ENCODE measurements at regions not wholly inside any gene's neighbourhood (a gene's known extent, or its start where the extent isn't known, plus 50 kb on each side); places are given as distances from the start of the nearest gene placed in this dataset.

DNA sequence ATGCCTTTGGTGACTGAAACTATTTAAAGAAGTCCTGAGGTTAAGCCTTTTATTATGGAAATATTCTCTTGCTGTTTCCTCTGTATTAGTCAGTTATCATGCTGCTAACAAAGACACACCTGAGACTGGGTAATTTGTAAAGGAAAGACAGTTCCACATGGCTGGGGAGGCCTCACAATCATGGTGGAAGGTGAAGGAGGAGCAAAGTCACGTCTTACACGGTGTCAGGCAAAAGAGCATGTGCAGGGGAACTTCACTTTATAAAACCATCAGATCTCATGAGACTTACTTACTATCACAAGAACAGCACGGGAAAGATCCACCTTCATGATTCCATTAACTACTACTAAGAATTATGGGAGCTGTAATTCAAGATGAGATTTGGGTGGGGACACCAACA lies 121.2 kb upstream of the GPR26 start:
- no peaks in the 10 kb centered on the region for H3K9me3 ChIP-seq (ENCODE audit: severe bottlenecking)
- TF ChIP-seq, protein P1, sequence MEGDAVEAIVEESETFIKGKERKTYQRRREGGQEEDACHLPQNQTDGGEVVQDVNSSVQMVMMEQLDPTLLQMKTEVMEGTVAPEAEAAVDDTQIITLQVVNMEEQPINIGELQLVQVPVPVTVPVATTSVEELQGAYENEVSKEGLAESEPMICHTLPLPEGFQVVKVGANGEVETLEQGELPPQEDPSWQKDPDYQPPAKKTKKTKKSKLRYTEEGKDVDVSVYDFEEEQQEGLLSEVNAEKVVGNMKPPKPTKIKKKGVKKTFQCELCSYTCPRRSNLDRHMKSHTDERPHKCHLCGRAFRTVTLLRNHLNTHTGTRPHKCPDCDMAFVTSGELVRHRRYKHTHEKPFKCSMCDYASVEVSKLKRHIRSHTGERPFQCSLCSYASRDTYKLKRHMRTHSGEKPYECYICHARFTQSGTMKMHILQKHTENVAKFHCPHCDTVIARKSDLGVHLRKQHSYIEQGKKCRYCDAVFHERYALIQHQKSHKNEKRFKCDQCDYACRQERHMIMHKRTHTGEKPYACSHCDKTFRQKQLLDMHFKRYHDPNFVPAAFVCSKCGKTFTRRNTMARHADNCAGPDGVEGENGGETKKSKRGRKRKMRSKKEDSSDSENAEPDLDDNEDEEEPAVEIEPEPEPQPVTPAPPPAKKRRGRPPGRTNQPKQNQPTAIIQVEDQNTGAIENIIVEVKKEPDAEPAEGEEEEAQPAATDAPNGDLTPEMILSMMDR (IDR thresholded peaks at IDR 0.05; ENCODE audit: poor library complexity, severe bottlenecking), result no peak
- no peaks in the 10 kb centered on the region for H3K4me1 ChIP-seq (ENCODE audit: insufficient read depth, poor library complexity, severe bottlenecking)
- peaks cover 23% of the 10 kb centered on the region for H3K27me3 ChIP-seq (ENCODE audit: insufficient read depth, poor library complexity, severe bottlenecking)
- H3K36me3 ChIP-seq (ENCODE audit: low read depth), result no peaks in the 10 kb centered on the region
- no peak overlapping the region for H3K27ac ChIP-seq (ENCODE audit: poor library complexity, severe bottlenecking)
- no peak overlapping the region for H3K4me3 ChIP-seq (ENCODE audit: severe bottlenecking)
- ATAC-seq (ENCODE audit: low read depth) (no peak), DNase-seq (ENCODE audit: low spot score) (no peak)

DNA sequence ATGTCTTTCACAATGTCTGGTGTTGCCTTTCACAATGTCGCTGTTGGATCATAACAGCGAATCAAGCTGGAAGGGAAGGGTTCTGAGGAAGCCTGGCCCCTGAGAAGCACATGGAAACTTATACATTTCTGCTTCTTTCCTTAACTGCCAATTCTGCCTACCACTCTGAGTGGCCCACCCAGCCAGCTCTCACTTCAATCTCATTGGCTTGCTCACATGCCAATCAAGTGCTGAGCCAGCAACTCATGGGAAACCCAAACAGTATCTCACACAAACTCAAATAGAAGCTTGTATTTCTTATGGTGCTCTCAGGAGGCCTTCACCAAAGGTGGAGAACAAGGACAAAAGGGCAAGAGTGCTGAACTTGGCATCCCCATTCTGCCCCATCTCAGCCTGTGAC lies 117.4 kb upstream of the GPR26 start:
- no peak overlapping the region for H3K27ac ChIP-seq (ENCODE audit: poor library complexity, severe bottlenecking)
- no peaks in the 10 kb centered on the region for H3K9me3 ChIP-seq (ENCODE audit: severe bottlenecking)
- ATAC-seq (ENCODE audit: low read depth) (no peak), DNase-seq (ENCODE audit: low spot score) (no peak)
- TF ChIP-seq, protein P1 (IDR thresholded peaks at IDR 0.05; ENCODE audit: poor library complexity, severe bottlenecking), result no peak
- no peaks in the 10 kb centered on the region for H3K36me3 ChIP-seq (ENCODE audit: low read depth)
- H3K27me3 ChIP-seq (ENCODE audit: insufficient read depth, poor library complexity, severe bottlenecking), result no peaks in the 10 kb centered on the region
- no peak overlapping the region for H3K4me3 ChIP-seq (ENCODE audit: severe bottlenecking)
- H3K4me1 ChIP-seq (ENCODE audit: insufficient read depth, poor library complexity, severe bottlenecking), result no peaks in the 10 kb centered on the region

DNA sequence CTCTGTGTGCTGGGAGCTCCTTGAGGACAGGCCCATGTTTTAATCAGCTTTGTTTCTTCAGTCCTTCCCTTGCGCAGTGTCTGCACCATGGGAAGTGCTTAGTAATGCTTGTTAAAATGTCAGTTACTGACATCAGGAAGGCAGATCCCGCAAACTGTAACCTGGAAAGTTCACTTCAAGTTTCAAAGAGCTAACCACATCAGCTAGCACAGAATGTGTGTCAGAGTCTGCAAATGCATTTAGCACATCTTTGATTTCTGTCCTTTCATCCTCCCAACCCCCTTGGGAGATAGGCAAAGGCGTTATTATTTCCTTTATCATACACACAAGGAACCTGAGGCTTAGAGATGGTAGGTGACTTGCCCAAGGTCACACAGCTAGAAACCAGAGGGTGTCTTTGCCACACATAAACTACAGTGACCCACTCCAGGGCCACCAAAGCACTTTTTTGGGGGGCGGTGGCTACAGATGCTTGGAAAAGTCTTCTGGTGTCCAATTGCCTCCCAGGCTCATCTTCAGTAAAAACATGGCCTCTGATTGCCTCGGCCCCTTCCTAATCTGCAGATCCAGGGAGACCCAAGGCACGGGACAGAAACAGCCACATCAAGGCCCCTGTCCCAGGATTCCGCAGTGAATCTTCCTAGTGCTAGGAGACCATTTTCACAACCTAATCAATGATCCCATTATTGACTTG lies 116.2 kb upstream of the GPR26 start:
- TF ChIP-seq, protein P1 (IDR thresholded peaks at IDR 0.05; ENCODE audit: poor library complexity, severe bottlenecking), result no peak
- peaks cover 8% of the 10 kb centered on the region for H3K27me3 ChIP-seq (ENCODE audit: insufficient read depth, poor library complexity, severe bottlenecking)
- no peak overlapping the region for H3K4me3 ChIP-seq (ENCODE audit: severe bottlenecking)
- H3K36me3 ChIP-seq (ENCODE audit: low read depth), result no peaks in the 10 kb centered on the region
- H3K27ac ChIP-seq (ENCODE audit: poor library complexity, severe bottlenecking), result no peak overlapping the region
- no peak for ATAC-seq (ENCODE audit: low read depth)
- no peak for DNase-seq (ENCODE audit: low spot score)
- no peaks in the 10 kb centered on the region for H3K9me3 ChIP-seq (ENCODE audit: severe bottlenecking)
- H3K4me1 ChIP-seq (ENCODE audit: insufficient read depth, poor library complexity, severe bottlenecking), result no peaks in the 10 kb centered on the region

DNA sequence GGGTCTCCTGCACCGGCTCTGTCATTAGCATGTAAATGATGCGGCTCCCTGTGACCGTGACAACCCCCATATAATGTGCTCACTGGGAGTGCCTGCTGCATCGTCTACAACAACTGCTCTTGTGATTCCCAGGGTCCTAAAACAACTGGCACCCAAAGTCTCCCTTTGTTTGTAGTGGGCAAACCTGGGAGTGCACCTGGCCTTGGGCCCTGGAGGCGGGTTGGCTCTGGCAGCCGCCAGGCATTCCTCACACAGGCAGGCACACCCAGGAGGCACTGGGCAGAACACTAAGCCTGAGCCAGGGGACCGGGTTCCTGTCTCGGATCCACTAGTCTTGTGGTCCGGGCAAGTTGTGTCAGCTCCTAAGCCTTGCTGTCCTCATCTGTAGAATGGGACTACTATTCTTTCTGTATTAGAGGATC lies 115.5 kb upstream of the GPR26 start:
- no peak for ATAC-seq (ENCODE audit: low read depth)
- TF ChIP-seq, protein P1 (IDR thresholded peaks at IDR 0.05; ENCODE audit: poor library complexity, severe bottlenecking), result no peak
- no peaks in the 10 kb centered on the region for H3K36me3 ChIP-seq (ENCODE audit: low read depth)
- H3K4me3 ChIP-seq (ENCODE audit: severe bottlenecking), result no peak overlapping the region
- no peaks in the 10 kb centered on the region for H3K9me3 ChIP-seq (ENCODE audit: severe bottlenecking)
- no peaks in the 10 kb centered on the region for H3K4me1 ChIP-seq (ENCODE audit: insufficient read depth, poor library complexity, severe bottlenecking)
- H3K27me3 ChIP-seq (ENCODE audit: insufficient read depth, poor library complexity, severe bottlenecking), result peaks cover 11% of the 10 kb centered on the region
- DNase-seq (ENCODE audit: low spot score), result no peak
- no peak overlapping the region for H3K27ac ChIP-seq (ENCODE audit: poor library complexity, severe bottlenecking)

DNA sequence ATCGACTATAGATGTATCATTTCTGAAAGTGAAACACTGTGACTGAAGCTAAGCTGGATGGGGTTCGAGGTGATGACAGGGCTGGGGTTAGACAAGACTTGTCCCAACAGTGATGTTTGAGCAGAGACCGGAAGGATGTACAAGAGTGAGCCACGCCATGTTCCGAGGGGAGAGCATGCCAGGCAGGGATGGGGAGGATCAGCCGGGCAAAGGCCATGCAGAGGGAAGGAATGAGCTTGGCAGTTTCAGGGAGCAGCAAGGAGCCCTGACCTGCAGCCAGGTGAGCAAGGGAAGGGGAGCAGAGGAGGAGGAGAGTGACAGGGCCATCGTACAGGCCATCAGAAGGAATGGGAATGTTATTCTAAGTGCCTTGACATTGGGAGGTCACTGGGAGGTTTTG lies 114.9 kb upstream of the GPR26 start:
- H3K9me3 ChIP-seq (ENCODE audit: severe bottlenecking), result no peaks in the 10 kb centered on the region
- peaks cover 11% of the 10 kb centered on the region for H3K27me3 ChIP-seq (ENCODE audit: insufficient read depth, poor library complexity, severe bottlenecking)
- no peak overlapping the region for H3K27ac ChIP-seq (ENCODE audit: poor library complexity, severe bottlenecking)
- DNase-seq (ENCODE audit: low spot score), result no peak
- TF ChIP-seq, protein P1 (IDR thresholded peaks at IDR 0.05; ENCODE audit: poor library complexity, severe bottlenecking), result no peak
- H3K36me3 ChIP-seq (ENCODE audit: low read depth), result no peaks in the 10 kb centered on the region
- ATAC-seq (ENCODE audit: low read depth), result no peak
- H3K4me1 ChIP-seq (ENCODE audit: insufficient read depth, poor library complexity, severe bottlenecking), result no peaks in the 10 kb centered on the region
- no peak overlapping the region for H3K4me3 ChIP-seq (ENCODE audit: severe bottlenecking)
